PC-9 (cell line): ENCODE measurements at regions not wholly inside any gene's neighbourhood (a gene's known extent, or its start where the extent isn't known, plus 50 kb on each side); places are given as distances from the start of the nearest gene placed in this dataset.

Experiments
- BruUV-seq: library from RNA; stranded (reverse); fragments of 400-500 nt; replicated peaks from 2 replicates; lab custom pipeline; 2021; lab: Mats Ljungman, UMichigan
- CTCF ChIA-PET: fragments of 300-600 bp; sonication (Branson Sonifier 250); formaldehyde crosslinking; loops from one replicate; lab custom pipeline; 2022; ENCODE audit warnings: antibody characterized with exemption; lab: Charles Lee
- POLR2A ChIA-PET: fragments of 300-600 bp; sonication (Branson Sonifier 250); formaldehyde crosslinking; loops from one replicate; lab custom pipeline; 2022; ENCODE audit warnings: antibody characterized with exemption; ENCODE audit not compliant: unreplicated experiment; lab: Charles Lee
- DNase-seq, 2 experiments: peaks; one replicate each; pipeline versions ENCODE4 v3.0.0 to v3.0.0-alpha.2; 2015 to 2022; ENCODE audit warnings: mixed read lengths in 1 of 2
- H2AFZ ChIP-seq: fragments of 200-600 bp; sonication (generic); 2 replicates; pipeline ENCODE4 v1.8.1; 2017; ENCODE audit warnings: antibody characterized with exemption
- H3F3A ChIP-seq: fragments of 200-600 bp; sonication (generic); 2 replicates; pipeline ENCODE4 v1.8.1; 2017; ENCODE audit warnings: antibody characterized with exemption, mild to moderate bottlenecking, low read depth; ENCODE audit not compliant: insufficient read depth
- H3K27ac ChIP-seq: fragments of 200-600 bp; sonication (generic); 2 replicates; pipeline ENCODE4 v1.6.1; 2016; ENCODE audit warnings: mixed run types
- H3K27me3 ChIP-seq: fragments of 200-600 bp; sonication (generic); 2 replicates; pipeline ENCODE4 v1.6.1; 2016; ENCODE audit warnings: low read depth, mixed run types; ENCODE audit not compliant: insufficient read depth
- H3K36me3 ChIP-seq: fragments of 200-600 bp; sonication (generic); 2 replicates; pipeline ENCODE4 v1.6.1; 2016; ENCODE audit warnings: low read depth, mixed run types
- H3K4me1 ChIP-seq: fragments of 200-600 bp; sonication (generic); replicated peaks from 2 replicates; pipeline ENCODE4 v1.6.1; 2016; ENCODE audit warnings: mixed run types; ENCODE audit not compliant: insufficient read depth
- H3K4me2 ChIP-seq: fragments of 200-600 bp; sonication (generic); 2 replicates; pipeline ENCODE4 v1.6.1; 2017; ENCODE audit warnings: mixed run types
- H3K4me3 ChIP-seq: fragments of 200-600 bp; sonication (generic); 2 replicates; pipeline ENCODE4 v1.6.1; 2016; ENCODE audit warnings: mixed run types
- H3K79me2 ChIP-seq: fragments of 200-600 bp; sonication (generic); 2 replicates; pipeline ENCODE4 v1.6.1; 2017; ENCODE audit warnings: low read depth, mixed run types
- H3K9me2 ChIP-seq: fragments of 200-600 bp; sonication (generic); 2 replicates; pipeline ENCODE4 v1.8.1; 2017; ENCODE audit warnings: mild to moderate bottlenecking; ENCODE audit not compliant: insufficient read depth
- H3K9me3 ChIP-seq: fragments of 200-600 bp; sonication (generic); 2 replicates; pipeline ENCODE4 v1.8.1; 2016; ENCODE audit warnings: low read depth; ENCODE audit not compliant: insufficient read depth
- H4K20me1 ChIP-seq: fragments of 200-600 bp; sonication (generic); 2 replicates; pipeline ENCODE4 v1.8.1; 2017; ENCODE audit not compliant: insufficient read depth
- EZH2 ChIP-seq: fragments of 200-600 bp; sonication (generic); IDR thresholded peaks from 2 replicates; pipeline ENCODE4 v1.8.0; 2017; ENCODE audit warnings: antibody characterized with exemption, low read depth
- intact Hi-C: fragments of 100-400 bp; cut with micrococcal nuclease; formaldehyde crosslinking; loops from one replicate; pipeline ENCODE4 v1.10.0; 2022; ENCODE audit not compliant: unreplicated experiment
- TF ChIP-seq, protein P1 (sequence below): fragments of 200-600 bp; sonication (generic); conservative IDR thresholded peaks from 2 replicates; pipeline ENCODE4 v1.6.1; 2017; ENCODE audit warnings: mixed run types, antibody characterized with exemption, mild to moderate bottlenecking, moderate library complexity

DNA sequence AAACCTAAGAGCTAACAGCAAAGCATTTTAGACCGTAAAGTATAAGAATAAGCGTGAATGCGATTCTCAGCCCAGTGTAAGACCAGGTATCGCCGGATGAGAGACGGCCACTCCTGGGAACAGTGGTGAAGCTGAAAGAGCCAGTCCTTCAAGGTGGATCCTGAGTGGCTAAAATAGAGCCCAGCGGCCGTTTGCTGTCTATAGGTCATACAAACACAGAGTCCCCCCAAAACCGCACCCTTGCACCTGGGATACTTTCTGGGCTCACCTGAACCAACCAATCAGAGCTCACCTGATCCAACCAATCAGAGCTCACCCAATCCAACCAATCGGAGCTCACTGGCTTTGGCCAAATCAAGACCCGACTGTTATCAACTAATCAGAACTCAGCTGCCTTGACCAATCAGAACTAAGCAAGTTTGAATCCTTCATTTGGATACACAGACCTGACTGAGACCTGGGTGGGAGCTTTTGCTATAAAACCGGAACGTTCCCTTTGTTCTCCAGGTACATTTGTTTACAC lies 248.2 kb downstream of the DLL1 start:
- intact Hi-C loops, result no loop called here
- TF ChIP-seq, protein P1, sequence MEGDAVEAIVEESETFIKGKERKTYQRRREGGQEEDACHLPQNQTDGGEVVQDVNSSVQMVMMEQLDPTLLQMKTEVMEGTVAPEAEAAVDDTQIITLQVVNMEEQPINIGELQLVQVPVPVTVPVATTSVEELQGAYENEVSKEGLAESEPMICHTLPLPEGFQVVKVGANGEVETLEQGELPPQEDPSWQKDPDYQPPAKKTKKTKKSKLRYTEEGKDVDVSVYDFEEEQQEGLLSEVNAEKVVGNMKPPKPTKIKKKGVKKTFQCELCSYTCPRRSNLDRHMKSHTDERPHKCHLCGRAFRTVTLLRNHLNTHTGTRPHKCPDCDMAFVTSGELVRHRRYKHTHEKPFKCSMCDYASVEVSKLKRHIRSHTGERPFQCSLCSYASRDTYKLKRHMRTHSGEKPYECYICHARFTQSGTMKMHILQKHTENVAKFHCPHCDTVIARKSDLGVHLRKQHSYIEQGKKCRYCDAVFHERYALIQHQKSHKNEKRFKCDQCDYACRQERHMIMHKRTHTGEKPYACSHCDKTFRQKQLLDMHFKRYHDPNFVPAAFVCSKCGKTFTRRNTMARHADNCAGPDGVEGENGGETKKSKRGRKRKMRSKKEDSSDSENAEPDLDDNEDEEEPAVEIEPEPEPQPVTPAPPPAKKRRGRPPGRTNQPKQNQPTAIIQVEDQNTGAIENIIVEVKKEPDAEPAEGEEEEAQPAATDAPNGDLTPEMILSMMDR, result no peak
- no peak for TF ChIP-seq EZH2
- ChIA-PET CTCF (no interaction called here), POLR2A (no interaction called here)
- H3K4me3 ChIP-seq, result no peak overlapping the region
- no peaks in the 10 kb centered on the region for H3K79me2 ChIP-seq
- no peaks in the 10 kb centered on the region for H3F3A ChIP-seq
- no peak for DNase-seq
- no peak overlapping the region for H3K27ac ChIP-seq
- H2AFZ ChIP-seq, result no peak overlapping the region
- H3K4me1 ChIP-seq, result no peaks in the 10 kb centered on the region
- no TSS peak for BruUV-seq
- no peaks in the 10 kb centered on the region for H3K36me3 ChIP-seq
- H3K4me2 ChIP-seq, result no peak overlapping the region
- H3K9me3 ChIP-seq, result no peaks in the 10 kb centered on the region
- H4K20me1 ChIP-seq, result no peaks in the 10 kb centered on the region
- no peaks in the 10 kb centered on the region for H3K9me2 ChIP-seq
- peaks cover 95% of the 10 kb centered on the region for H3K27me3 ChIP-seq

GRCh38 chr6:170042123-170042522 lies 248.8 kb downstream of the DLL1 start:
- no peaks in the 10 kb centered on the region for H3K9me2 ChIP-seq
- no peaks in the 10 kb centered on the region for H3K9me3 ChIP-seq
- H2AFZ ChIP-seq, result no peak overlapping the region
- no peaks in the 10 kb centered on the region for H3K4me1 ChIP-seq
- H3K4me3 ChIP-seq, result no peak overlapping the region
- intact Hi-C loops, result no loop called here
- ChIA-PET CTCF (no interaction called here), POLR2A (no interaction called here)
- H4K20me1 ChIP-seq, result no peaks in the 10 kb centered on the region
- peaks cover 95% of the 10 kb centered on the region for H3K27me3 ChIP-seq
- no TSS peak for BruUV-seq
- TF ChIP-seq EZH2, result no peak
- TF ChIP-seq, protein P1, result no peak
- H3F3A ChIP-seq, result no peaks in the 10 kb centered on the region
- no peaks in the 10 kb centered on the region for H3K36me3 ChIP-seq
- no peak overlapping the region for H3K27ac ChIP-seq
- no peak for DNase-seq
- H3K4me2 ChIP-seq, result no peak overlapping the region
- no peaks in the 10 kb centered on the region for H3K79me2 ChIP-seq

DNA sequence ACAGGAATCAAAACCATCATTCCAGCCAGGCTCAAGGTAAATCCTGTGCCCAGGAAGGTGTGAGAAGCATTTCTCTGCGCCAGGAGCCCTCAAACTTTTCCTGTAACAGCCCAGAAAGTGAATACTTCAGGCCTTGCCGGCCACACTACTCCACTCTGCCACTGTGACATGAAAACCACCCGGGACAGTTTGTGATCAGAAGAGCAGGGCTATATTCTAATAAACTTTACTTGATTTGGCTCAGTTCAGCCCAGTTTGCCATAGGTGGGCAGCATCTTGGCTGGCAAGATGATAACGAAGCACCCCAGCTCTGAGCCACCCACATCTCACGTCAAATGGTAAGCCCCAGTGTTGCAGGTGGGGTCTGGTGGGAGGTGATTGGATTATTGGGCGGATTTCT lies 249.4 kb downstream of the DLL1 start:
- Histone ChIP-seq H2AFZ (no peak overlapping the region), H3K4me3 (no peak overlapping the region)

More for the DNA sequence above, 249.4 kb downstream of the DLL1 start:
- no TSS peak for BruUV-seq
- H3K79me2 ChIP-seq, result no peaks in the 10 kb centered on the region
- no peaks in the 10 kb centered on the region for H3F3A ChIP-seq
- no peaks in the 10 kb centered on the region for H4K20me1 ChIP-seq
- H3K9me2 ChIP-seq, result no peaks in the 10 kb centered on the region
- ChIA-PET CTCF (no interaction called here), POLR2A (no interaction called here)
- H3K4me2 ChIP-seq, result no peak overlapping the region
- intact Hi-C loops, result no loop called here
- H3K27ac ChIP-seq, result no peak overlapping the region
- H3K36me3 ChIP-seq, result no peaks in the 10 kb centered on the region
- TF ChIP-seq EZH2, result no peak
- TF ChIP-seq, protein P1, result no peak
- H3K27me3 ChIP-seq, result peaks cover 95% of the 10 kb centered on the region
- no peak for DNase-seq
- no peaks in the 10 kb centered on the region for H3K4me1 ChIP-seq
- no peaks in the 10 kb centered on the region for H3K9me3 ChIP-seq
